PC-9 (cell line): ENCODE measurements at regions not wholly inside any gene's neighbourhood (a gene's known extent, or its start where the extent isn't known, plus 50 kb on each side); places are given as distances from the start of the nearest gene placed in this dataset.

Experiments used
- BruUV-seq: library from RNA; stranded (reverse); fragments of 400-500 nt; replicated peaks from 2 replicates; lab custom pipeline; 2021; lab: Mats Ljungman, UMichigan
- CTCF ChIA-PET: fragments of 300-600 bp; sonication (Branson Sonifier 250); formaldehyde crosslinking; loops from one replicate; lab custom pipeline; 2022; ENCODE audit warnings: antibody characterized with exemption; lab: Charles Lee
- POLR2A ChIA-PET: fragments of 300-600 bp; sonication (Branson Sonifier 250); formaldehyde crosslinking; loops from one replicate; lab custom pipeline; 2022; ENCODE audit warnings: antibody characterized with exemption; ENCODE audit not compliant: unreplicated experiment; lab: Charles Lee
- DNase-seq, 2 experiments: peaks; one replicate each; pipeline versions ENCODE4 v3.0.0 to v3.0.0-alpha.2; 2015 to 2022; ENCODE audit warnings: mixed read lengths in 1 of 2
- H2AFZ ChIP-seq: fragments of 200-600 bp; sonication (generic); 2 replicates; pipeline ENCODE4 v1.8.1; 2017; ENCODE audit warnings: antibody characterized with exemption
- H3F3A ChIP-seq: fragments of 200-600 bp; sonication (generic); 2 replicates; pipeline ENCODE4 v1.8.1; 2017; ENCODE audit warnings: antibody characterized with exemption, mild to moderate bottlenecking, low read depth; ENCODE audit not compliant: insufficient read depth
- H3K27ac ChIP-seq: fragments of 200-600 bp; sonication (generic); 2 replicates; pipeline ENCODE4 v1.6.1; 2016; ENCODE audit warnings: mixed run types
- H3K27me3 ChIP-seq: fragments of 200-600 bp; sonication (generic); 2 replicates; pipeline ENCODE4 v1.6.1; 2016; ENCODE audit warnings: low read depth, mixed run types; ENCODE audit not compliant: insufficient read depth
- H3K36me3 ChIP-seq: fragments of 200-600 bp; sonication (generic); 2 replicates; pipeline ENCODE4 v1.6.1; 2016; ENCODE audit warnings: low read depth, mixed run types
- H3K4me1 ChIP-seq: fragments of 200-600 bp; sonication (generic); replicated peaks from 2 replicates; pipeline ENCODE4 v1.6.1; 2016; ENCODE audit warnings: mixed run types; ENCODE audit not compliant: insufficient read depth
- H3K4me2 ChIP-seq: fragments of 200-600 bp; sonication (generic); 2 replicates; pipeline ENCODE4 v1.6.1; 2017; ENCODE audit warnings: mixed run types
- H3K4me3 ChIP-seq: fragments of 200-600 bp; sonication (generic); 2 replicates; pipeline ENCODE4 v1.6.1; 2016; ENCODE audit warnings: mixed run types
- H3K79me2 ChIP-seq: fragments of 200-600 bp; sonication (generic); 2 replicates; pipeline ENCODE4 v1.6.1; 2017; ENCODE audit warnings: low read depth, mixed run types
- H3K9me2 ChIP-seq: fragments of 200-600 bp; sonication (generic); 2 replicates; pipeline ENCODE4 v1.8.1; 2017; ENCODE audit warnings: mild to moderate bottlenecking; ENCODE audit not compliant: insufficient read depth
- H3K9me3 ChIP-seq: fragments of 200-600 bp; sonication (generic); 2 replicates; pipeline ENCODE4 v1.8.1; 2016; ENCODE audit warnings: low read depth; ENCODE audit not compliant: insufficient read depth
- H4K20me1 ChIP-seq: fragments of 200-600 bp; sonication (generic); 2 replicates; pipeline ENCODE4 v1.8.1; 2017; ENCODE audit not compliant: insufficient read depth
- CTCF ChIP-seq: fragments of 200-600 bp; sonication (generic); conservative IDR thresholded peaks from 2 replicates; pipeline ENCODE4 v1.6.1; 2017; ENCODE audit warnings: mixed run types, antibody characterized with exemption, mild to moderate bottlenecking, moderate library complexity
- EZH2 ChIP-seq: fragments of 200-600 bp; sonication (generic); IDR thresholded peaks from 2 replicates; pipeline ENCODE4 v1.8.0; 2017; ENCODE audit warnings: antibody characterized with exemption, low read depth
- intact Hi-C: fragments of 100-400 bp; cut with micrococcal nuclease; formaldehyde crosslinking; loops from one replicate; pipeline ENCODE4 v1.10.0; 2022; ENCODE audit not compliant: unreplicated experiment

- Histone ChIP-seq H3K4me2 (no peak overlapping the region), H3K27ac (no peak overlapping the region), H3K4me3 (no peak overlapping the region), H4K20me1 (no peaks in the 10 kb centered on the region), H2AFZ (no peak overlapping the region), H3K4me1 (peaks cover 30% of the 10 kb centered on the region), H3K9me3 (no peaks in the 10 kb centered on the region), H3K36me3 (no peaks in the 10 kb centered on the region), H3K9me2 (no peaks in the 10 kb centered on the region), H3K79me2 (no peaks in the 10 kb centered on the region), H3K27me3 (no peaks in the 10 kb centered on the region), H3F3A (peaks cover 19% of the 10 kb centered on the region)
- ChIA-PET POLR2A (interaction anchor here (0.6 kb wide), 1 partner anchor 61 kb away, joined by 5 read pairs; no protein-coding TSS in a partner anchor), CTCF (no interaction called here)
- TF ChIP-seq CTCF (no peak), EZH2 (no peak)
- intact Hi-C loops, result no loop called here
- no TSS peak for BruUV-seq
- DNase-seq, result peak in 1 of 2 experiments; percentile 44
These were observed 235.1 kb downstream of the UACA start for GRCh38 chr15:70528270-70528706.

GRCh38 chr15:70526974-70527325, 236.4 kb downstream of the UACA start:
- DNase-seq, result no peak
- Histone ChIP-seq H3K9me3 (no peaks in the 10 kb centered on the region), H3K9me2 (no peaks in the 10 kb centered on the region), H3K36me3 (no peaks in the 10 kb centered on the region), H4K20me1 (no peaks in the 10 kb centered on the region), H3K79me2 (no peaks in the 10 kb centered on the region), H2AFZ (0 out of 2 replicates have a peak overlapping the region, but pooled peaks have one; percentile 12), H3K27ac (no peak overlapping the region), H3K4me2 (peak overlapping the region; percentile 69), H3F3A (peaks cover 19% of the 10 kb centered on the region), H3K4me1 (peaks cover 30% of the 10 kb centered on the region), H3K4me3 (peak overlapping the region; percentile 38; the same call in 1 of the 2 replicates), H3K27me3 (no peaks in the 10 kb centered on the region)
- TF ChIP-seq EZH2 (no peak), CTCF (no peak)
- ChIA-PET POLR2A (no interaction called here), CTCF (interaction anchor here (0.6 to 1.4 kb wide), 3 partner anchors 18 to 220 kb away, joined by 3 to 7 read pairs (median 4); no protein-coding TSS in a partner anchor)
- intact Hi-C loops, result no loop called here
- no TSS peak for BruUV-seq

- no TSS peak for BruUV-seq
- Histone ChIP-seq H2AFZ (0 out of 2 replicates have a peak overlapping the region, but pooled peaks have one; percentile 12), H3K27ac (no peak overlapping the region), H3K4me2 (peak overlapping the region; percentile 69), H3K9me2 (no peaks in the 10 kb centered on the region), H3K27me3 (no peaks in the 10 kb centered on the region), H3F3A (peaks cover 19% of the 10 kb centered on the region), H3K4me3 (peak overlapping the region; percentile 38; the same call in 1 of the 2 replicates), H3K4me1 (peaks cover 30% of the 10 kb centered on the region), H3K36me3 (no peaks in the 10 kb centered on the region), H4K20me1 (no peaks in the 10 kb centered on the region), H3K79me2 (no peaks in the 10 kb centered on the region), H3K9me3 (no peaks in the 10 kb centered on the region)
- DNase-seq, result peak; percentile 60 to 78
- TF ChIP-seq EZH2, result no peak
- no peak for TF ChIP-seq CTCF
- POLR2A ChIA-PET, result interaction anchor here (0.6 kb wide), 1 partner anchor 134 kb away, joined by 9 read pairs; no protein-coding TSS in a partner anchor
- CTCF ChIA-PET, result interaction anchor here (0.6 to 1.4 kb wide), 3 partner anchors 17 to 220 kb away, joined by 3 to 7 read pairs (median 4); no protein-coding TSS in a partner anchor
- intact Hi-C loops, result no loop called here
These were observed 237.0 kb downstream of the UACA start for GRCh38 chr15:70526221-70526973.
